NB4 (cell line): ENCODE measurements at regions not wholly inside any gene's neighbourhood (a gene's known extent, or its start where the extent isn't known, plus 50 kb on each side); places are given as distances from the start of the nearest gene placed in this dataset.

Experiments used
- DNase-seq: peaks from one replicate; pipeline ENCODE4 v3.0.0; 2010; ENCODE audit warnings: low read depth
- H3K4me3 ChIP-seq: one replicate; pipeline ENCODE4 v1.5.1; 2011; ENCODE audit warnings: mild to moderate bottlenecking, low read depth, low read length, moderate library complexity
- CTCF ChIP-seq: IDR thresholded peaks from one replicate; pipeline ENCODE4 v1.5.1; 2012; ENCODE audit warnings: low read depth, low read length
- MAX ChIP-seq: IDR thresholded peaks from 2 replicates; pipeline ENCODE4 v1.6.1; 2011; ENCODE audit warnings: low read depth, low read length
- MYC ChIP-seq: IDR thresholded peaks from 2 replicates; pipeline ENCODE4 v1.6.1; 2011; ENCODE audit warnings: low read depth, low read length
- POLR2A ChIP-seq: IDR thresholded peaks from 2 replicates; pipeline ENCODE4 v1.6.1; 2011; ENCODE audit warnings: mild to moderate bottlenecking; ENCODE audit not compliant: insufficient read length; ENCODE audit errors: extremely low read depth

- DNase-seq = no peak
- no peak for TF ChIP-seq CTCF
- H3K4me3 ChIP-seq = no peak overlapping the region
These were observed 265.3 kb downstream of the KLF13 start for GRCh38 chr15:31591908-31592307.

- no peak for DNase-seq
- no peak overlapping the region for H3K4me3 ChIP-seq
- TF ChIP-seq MYC (no peak), POLR2A (no peak), CTCF (no peak), MAX (no peak)
These were observed 270.8 kb downstream of the KLF13 start for GRCh38 chr15:31597466-31597865.

GRCh38 chr15:31598620-31599019 lies 272.0 kb downstream of the KLF13 start:
- no peak overlapping the region for H3K4me3 ChIP-seq
- TF ChIP-seq CTCF = no peak
- no peak for TF ChIP-seq POLR2A
- TF ChIP-seq MYC = no peak
- TF ChIP-seq MAX = no peak
- DNase-seq = no peak

GRCh38 chr15:31605467-31605931 lies 278.9 kb downstream of the KLF13 start:
- peak; percentile 16 for DNase-seq
- no peak for TF ChIP-seq POLR2A
- TF ChIP-seq MYC = no peak
- peak; percentile 43 for TF ChIP-seq CTCF
- no peak for TF ChIP-seq MAX
- no peak overlapping the region for H3K4me3 ChIP-seq

GRCh38 chr15:31606194-31606669 lies 279.6 kb downstream of the KLF13 start:
- no peak overlapping the region for H3K4me3 ChIP-seq
- TF ChIP-seq CTCF (no peak), MYC (no peak), POLR2A (no peak), MAX (no peak)
- no peak for DNase-seq

GRCh38 chr15:31606931-31607497 lies 280.4 kb downstream of the KLF13 start:
- DNase-seq = no peak
- TF ChIP-seq MYC = no peak
- no peak for TF ChIP-seq CTCF

More at GRCh38 chr15:31606931-31607497, 280.4 kb downstream of the KLF13 start:
- H3K4me3 ChIP-seq = no peak overlapping the region
